Endothelial cell of umbilical vein (primary cell): ENCODE measurements at regions not wholly inside any gene's neighbourhood (a gene's known extent, or its start where the extent isn't known, plus 50 kb on each side); places are given as distances from the start of the nearest gene placed in this dataset.
"Not testable (repeated sequence)": the region's sequence is repeated elsewhere in the genome, so short reads cannot be mapped to it uniquely, and the experiment has no call there.

Experiments
- BruUV-seq: library from RNA; stranded (reverse); fragments of 400-500 nt; replicated peaks from 2 replicates; lab custom pipeline; 2021; lab: Mats Ljungman, UMichigan
- CTCF ChIA-PET: fragments of 300-600, 350-600 bp; sonication (Branson Sonifier 250); formaldehyde crosslinking; loops from one replicate; lab custom pipeline; 2021; ENCODE audit warnings: antibody characterized with exemption, inconsistent platforms; lab: Charles Lee
- POLR2A ChIA-PET: fragments of 300-600, 350-600 bp; sonication (Branson Sonifier 250); formaldehyde crosslinking; loops from one replicate; lab custom pipeline; 2021; ENCODE audit warnings: antibody characterized with exemption, inconsistent platforms; lab: Charles Lee
- DNase-seq: peaks from one replicate; pipeline ENCODE4 v3.0.0-alpha.2; 2011; ENCODE audit warnings: low read depth, low spot score
- FAIRE-seq: peaks from 2 replicates; lab custom pipeline; 2011; peaks lifted over from hg19 to GRCh38; lab: Jason Lieb, UNC
- H2AFZ ChIP-seq: 2 replicates; pipeline ENCODE4 v1.6.0; 2012; ENCODE audit warnings: low read depth, low read length, control low read depth, inconsistent platforms
- H3K27ac ChIP-seq: 2 replicates; pipeline ENCODE4 v1.5.1; 2011; ENCODE audit warnings: low read depth, mild to moderate bottlenecking, control low read depth, low read length, moderate library complexity; ENCODE audit not compliant: insufficient read depth
- H3K27me3 ChIP-seq, 2 experiments: 2 replicates each; pipeline versions ENCODE4 v1.6.0 to v1.6.1; 2011; ENCODE audit warnings: low read length in 2 of 2, mixed read lengths in 1 of 2; ENCODE audit not compliant: control insufficient read depth in 2 of 2, insufficient read depth in 2 of 2
- H3K36me3 ChIP-seq, 2 experiments: 2 replicates in 1 of 2; 3 replicates in 1 of 2; pipeline ENCODE4 v1.5.1; 2011; ENCODE audit warnings: low read length in 2 of 2, mild to moderate bottlenecking in 1 of 2, moderate library complexity in 1 of 2; ENCODE audit not compliant: control insufficient read depth in 2 of 2, insufficient read depth in 2 of 2; ENCODE audit errors: extremely low read depth in 1 of 2
- H3K4me1 ChIP-seq: 3 replicates; pipeline ENCODE4 v1.5.1; 2011; ENCODE audit warnings: mild to moderate bottlenecking, low read length; ENCODE audit not compliant: control insufficient read depth, insufficient read depth; ENCODE audit errors: extremely low read depth
- H3K4me2 ChIP-seq: 2 replicates; pipeline ENCODE4 v1.6.1; 2011; ENCODE audit warnings: low read length, control low read depth, mixed read lengths; ENCODE audit not compliant: insufficient read depth
- H3K4me3 ChIP-seq, 3 experiments: fragments of 200-600 bp in 1 of 3; sonication (generic), shearing (Covaris generic) in 1 of 3; replicated peaks in 1 of 3; 2 replicates each; pipeline ENCODE4 v1.5.1; 2011 to 2016; ENCODE audit warnings: control low read depth in 3 of 3, low read length in 3 of 3, mild to moderate bottlenecking in 2 of 3, inconsistent platforms in 1 of 3, low read depth in 1 of 3, moderate library complexity in 1 of 3; ENCODE audit not compliant: insufficient read depth in 1 of 3
- H3K79me2 ChIP-seq: 2 replicates; pipeline ENCODE4 v1.6.0; 2012; ENCODE audit warnings: low read length, inconsistent platforms; ENCODE audit not compliant: control insufficient read depth, insufficient read depth
- H3K9ac ChIP-seq: replicated peaks from 2 replicates; pipeline ENCODE3; 2011; ENCODE audit warnings: low read length, control low read depth; ENCODE audit not compliant: insufficient read depth; ENCODE audit errors: extremely low read depth
- H3K9me1 ChIP-seq: replicated peaks from 3 replicates; pipeline ENCODE4 v1.6.0; 2011; ENCODE audit warnings: mild to moderate bottlenecking, low read length; ENCODE audit not compliant: control insufficient read depth, insufficient read depth; ENCODE audit errors: extremely low read depth
- H3K9me3 ChIP-seq: replicated peaks from 2 replicates; pipeline ENCODE4 v1.5.1; 2012; ENCODE audit warnings: low read length, inconsistent platforms; ENCODE audit not compliant: control insufficient read depth, insufficient read depth
- H4K20me1 ChIP-seq: replicated peaks from 2 replicates; pipeline ENCODE3; 2011; ENCODE audit warnings: mild to moderate bottlenecking, low read length; ENCODE audit not compliant: control insufficient read depth, insufficient read depth; ENCODE audit errors: extremely low read depth
- CTCF ChIP-seq, 2 donors: IDR thresholded peaks; 1 replicate in 1 of 2; 2 replicates in 1 of 2; pipeline ENCODE4 v1.5.1; 2011; ENCODE audit warnings: low read length in 2 of 2, mild to moderate bottlenecking in 2 of 2, moderate library complexity in 2 of 2, control low read depth in 1 of 2, inconsistent platforms in 1 of 2, low read depth in 1 of 2; ENCODE audit not compliant: insufficient read depth in 1 of 2; ENCODE audit errors: extremely low read depth in 1 of 2
- EZH2 ChIP-seq: IDR thresholded peaks from 2 replicates; pipeline ENCODE4 v1.6.1; 2012; ENCODE audit warnings: borderline replicate concordance, low read depth, mild to moderate bottlenecking, moderate library complexity, low read length, inconsistent platforms; ENCODE audit not compliant: severe bottlenecking
- FOS ChIP-seq: IDR thresholded peaks from 2 replicates; pipeline ENCODE4 v1.6.1; 2011; ENCODE audit warnings: mild to moderate bottlenecking, low read length, moderate library complexity, borderline replicate concordance; ENCODE audit not compliant: insufficient read depth
- GATA2 ChIP-seq: IDR thresholded peaks from 2 replicates; pipeline ENCODE4 v1.7.0; 2011; ENCODE audit warnings: low read depth, mild to moderate bottlenecking, moderate library complexity, mixed read lengths, low read length; ENCODE audit not compliant: insufficient read length, insufficient read depth
- JUN ChIP-seq: IDR thresholded peaks from 2 replicates; pipeline ENCODE4 v1.6.1; 2011; ENCODE audit warnings: borderline replicate concordance, low read depth; ENCODE audit not compliant: insufficient read length, insufficient read depth
- MAX ChIP-seq: IDR thresholded peaks from 2 replicates; pipeline ENCODE4 v1.6.1; 2011; ENCODE audit not compliant: insufficient read depth, insufficient read length
- MYC ChIP-seq: IDR thresholded peaks from one replicate; pipeline ENCODE4 v1.6.1; 2011; ENCODE audit warnings: mild to moderate bottlenecking, low read depth, low read length
- POLR2AphosphoS5 ChIP-seq: IDR thresholded peaks from 2 replicates; pipeline ENCODE4 v1.6.1; 2012; ENCODE audit warnings: low read depth, mild to moderate bottlenecking, control low read depth, low read length, moderate library complexity; ENCODE audit not compliant: insufficient read depth
- dilution Hi-C: fragments of 300-500 bp; cut with MboI; formaldehyde crosslinking; loops from one replicate; pipeline ENCODE4 v1.15.0; 2019; ENCODE audit warnings: low sequenced_read_pairs; ENCODE audit not compliant: extremely low pct_ligation_motif_present
- intact Hi-C: fragments of 100-400 bp; cut with micrococcal nuclease; formaldehyde crosslinking; loops from one replicate; pipeline ENCODE4 v1.10.0; 2022

GRCh38 chr4:116982656-116983055 lies 102.7 kb downstream of the TRAM1L1 start:
- Histone ChIP-seq H4K20me1 (no peaks in the 10 kb centered on the region), H3K4me2 (no peak overlapping the region), H3K9me1 (no peaks in the 10 kb centered on the region), H2AFZ (no peak overlapping the region), H3K4me3 (no peak overlapping the region), H3K79me2 (no peaks in the 10 kb centered on the region), H3K36me3 (no peaks in the 10 kb centered on the region), H3K27ac (no peak overlapping the region), H3K9me3 (no peaks in the 10 kb centered on the region), H3K27me3 (no peaks in the 10 kb centered on the region), H3K4me1 (no peaks in the 10 kb centered on the region), H3K9ac (no peak overlapping the region)
- TF ChIP-seq MYC: no peak
- no peak for TF ChIP-seq EZH2
- no peak for TF ChIP-seq CTCF (IDR thresholded peaks at IDR 0.05; ENCODE audit: extremely low read depth in 1 of 2, insufficient read depth in 1 of 2, low read depth in 1 of 2, low read length in 2 of 2)
- no peak for TF ChIP-seq JUN
- no peak for TF ChIP-seq POLR2AphosphoS5
- no peak for TF ChIP-seq MAX
- no peak for TF ChIP-seq FOS
- TF ChIP-seq GATA2: no peak
- ChIA-PET CTCF (no interaction called here), POLR2A (no interaction called here)
- no peak for FAIRE-seq
- no TSS peak for BruUV-seq
- intact Hi-C loops: no loop called here
- dilution Hi-C loops: no loop called here
- no peak for DNase-seq

- H2AFZ ChIP-seq, dilution Hi-C loops, H4K20me1 ChIP-seq, CTCF ChIA-PET, H3K36me3 ChIP-seq, H3K9me3 ChIP-seq, POLR2A ChIA-PET, H3K27me3 ChIP-seq, FAIRE-seq, H3K4me3 ChIP-seq, H3K9ac ChIP-seq, DNase-seq, H3K4me2 ChIP-seq, BruUV-seq, H3K27ac ChIP-seq, intact Hi-C loops, H3K79me2 ChIP-seq, H3K4me1 ChIP-seq, H3K9me1 ChIP-seq: not testable (repeated sequence)
These were observed 104.9 kb downstream of the TRAM1L1 start for GRCh38 chr4:116980436-116980835.
